ENCODE measurements at regions not wholly inside any gene's neighbourhood (a gene's known extent, or its start where the extent isn't known, plus 50 kb on each side); places are given as distances from the start of the nearest gene placed in this dataset.
A peak's percentile ranks its signal among the peaks of the same experiment; 100 is the strongest.

DNA sequence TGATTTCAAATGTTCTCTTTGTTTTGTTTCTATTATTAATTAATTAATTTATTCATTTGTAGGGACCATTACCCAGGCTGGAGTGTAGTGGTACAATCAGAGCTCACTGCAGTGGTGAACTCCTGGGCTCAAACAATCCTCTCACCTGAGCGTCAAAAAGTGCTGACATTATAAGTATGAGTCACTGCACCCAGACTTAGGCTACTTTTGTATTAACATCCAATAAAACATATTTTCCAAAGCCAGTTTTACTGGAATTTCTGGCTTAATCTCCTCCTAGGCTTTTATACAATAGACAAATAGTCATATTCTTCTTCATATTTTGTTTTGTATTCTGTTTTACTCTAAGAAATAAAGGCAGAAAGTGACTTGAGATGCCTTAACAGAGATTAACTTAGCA, 749.6 kb downstream of the SLC16A7 start:
- no peak for DNase-seq (ENCODE audit: low spot score)

GRCh38 chr12:60349232-60349978, 753.6 kb downstream of the SLC16A7 start:
- no peak for DNase-seq (ENCODE audit: low spot score)

- no peak for DNase-seq (ENCODE audit: low spot score)
Measured at GRCh38 chr12:60387356-60387755, 791.5 kb downstream of the SLC16A7 start.

GRCh38 chr12:60391051-60391450, 795.2 kb downstream of the SLC16A7 start:
- no peak for DNase-seq (ENCODE audit: low spot score)

GRCh38 chr12:60391791-60392190, 796.0 kb downstream of the SLC16A7 start:
- DNase-seq (ENCODE audit: low spot score): no peak

DNA sequence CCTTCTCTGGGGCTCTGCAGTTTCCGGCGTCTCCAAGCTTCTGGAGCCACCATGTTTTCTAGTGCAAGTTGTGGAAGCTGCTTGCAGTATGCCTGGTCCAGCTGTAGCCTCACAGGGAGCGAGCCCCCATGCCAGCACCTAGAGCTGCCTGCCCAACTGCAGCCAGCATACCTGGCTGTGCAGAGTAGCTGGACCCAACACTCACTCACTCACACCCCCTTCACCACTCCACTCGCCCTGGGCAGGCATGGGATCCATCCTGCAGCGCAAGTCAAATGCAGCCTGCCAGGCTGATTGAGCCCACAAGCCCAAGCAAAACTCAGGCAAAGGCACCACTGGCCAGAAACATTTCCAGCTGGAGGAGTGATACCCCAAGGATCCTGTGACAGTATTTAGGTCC, 797.3 kb downstream of the SLC16A7 start:
- DNase-seq (ENCODE audit: low spot score): no peak

GRCh38 chr12:60394665-60395064, 798.8 kb downstream of the SLC16A7 start:
- no peak for DNase-seq (ENCODE audit: low spot score)

DNA sequence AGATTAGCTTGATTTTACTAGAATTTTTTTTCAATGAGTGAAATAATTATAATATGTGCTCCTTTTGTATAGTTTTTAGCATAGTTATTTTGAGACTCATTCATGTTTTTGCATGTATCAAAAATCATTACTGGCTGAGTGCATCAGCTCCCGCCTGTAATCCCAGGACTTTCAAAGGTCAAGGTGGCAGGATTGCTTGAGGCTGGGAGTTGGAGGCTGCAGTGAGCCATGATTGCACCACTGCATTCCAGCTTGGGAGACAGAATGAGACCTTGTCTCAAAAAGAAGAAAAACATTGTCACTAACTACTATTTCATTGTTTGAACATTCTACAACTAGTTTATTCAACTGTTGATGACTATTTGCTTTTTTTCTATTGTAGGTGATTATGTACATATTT, 802.7 kb downstream of the SLC16A7 start:
- no peak for DNase-seq (ENCODE audit: low spot score)

- no peak for DNase-seq (ENCODE audit: low spot score)
Measured at GRCh38 chr12:60399064-60399463, 803.2 kb downstream of the SLC16A7 start.

GRCh38 chr12:60402996-60403395, 807.2 kb downstream of the SLC16A7 start:
- no peak for DNase-seq (ENCODE audit: low spot score)

DNA sequence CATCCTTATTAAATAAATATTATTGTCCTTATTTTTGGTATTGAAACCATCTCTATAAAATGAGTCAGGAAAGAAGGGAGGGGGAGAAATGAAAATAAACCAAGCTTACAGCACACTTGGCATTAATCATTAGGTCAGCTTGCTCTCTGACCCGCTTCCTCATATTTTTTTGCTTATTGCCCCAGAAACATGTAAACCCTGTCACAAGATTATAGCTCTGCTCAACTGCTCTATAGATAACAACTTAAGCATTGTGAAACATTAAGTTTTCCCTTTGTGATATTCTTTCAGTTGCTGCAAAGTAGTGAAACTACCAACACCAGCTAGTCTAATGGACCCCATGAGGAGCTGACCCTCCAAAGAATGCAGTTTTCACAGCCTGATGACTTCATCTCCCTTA, 819.5 kb downstream of the SLC16A7 start:
- DNase-seq (ENCODE audit: low spot score): no peak

DNA sequence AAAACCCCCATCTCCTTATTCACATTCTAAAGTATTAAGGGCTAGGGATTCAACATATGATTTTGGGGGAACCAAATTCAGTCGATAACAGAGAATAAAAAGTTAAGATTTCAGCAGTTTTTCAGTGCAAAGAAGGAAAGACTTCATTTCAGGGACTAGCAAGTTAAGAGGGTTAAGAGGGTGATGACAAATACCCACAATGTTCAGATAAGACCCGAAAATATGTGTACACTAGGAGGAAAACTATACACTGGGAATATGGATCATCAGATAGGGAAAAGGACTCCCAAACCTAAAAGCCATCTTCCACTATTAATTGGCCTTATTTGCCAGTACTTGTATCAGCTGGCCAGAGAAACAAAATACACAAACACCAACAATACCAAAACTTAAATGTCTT, 824.2 kb downstream of the SLC16A7 start:
- no peak for DNase-seq (ENCODE audit: low spot score)

GRCh38 chr12:60421741-60422140, 825.9 kb downstream of the SLC16A7 start:
- no peak for DNase-seq (ENCODE audit: low spot score)

- DNase-seq (ENCODE audit: low spot score): no peak
Measured at GRCh38 chr12:60437297-60437696, 841.5 kb downstream of the SLC16A7 start.

- DNase-seq (ENCODE audit: low spot score): no peak
Measured at GRCh38 chr12:60441577-60441976, 845.7 kb downstream of the SLC16A7 start.

DNA sequence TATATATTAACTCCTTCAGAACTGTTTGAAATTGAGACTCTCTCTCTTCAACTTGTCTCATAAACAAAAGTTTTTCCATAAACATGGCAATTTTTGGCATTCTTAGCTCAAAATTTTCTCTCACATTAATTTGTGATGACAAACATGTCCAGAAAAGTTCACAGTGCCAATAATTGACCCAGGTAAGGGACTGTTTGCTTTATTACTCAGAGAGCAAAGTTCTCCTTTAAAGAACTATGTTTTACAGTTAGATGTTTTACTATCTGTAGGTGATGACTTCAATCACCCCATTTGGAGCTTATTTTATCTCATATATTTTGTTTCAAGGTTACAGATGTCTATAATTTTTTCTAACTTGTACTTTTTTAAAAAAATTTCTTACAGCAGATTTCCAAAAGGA, 855.6 kb downstream of the SLC16A7 start:
- DNase-seq (ENCODE audit: low spot score): no peak

GRCh38 chr12:60465060-60465459, 869.2 kb downstream of the SLC16A7 start:
- DNase-seq (ENCODE audit: low spot score): no peak

DNA sequence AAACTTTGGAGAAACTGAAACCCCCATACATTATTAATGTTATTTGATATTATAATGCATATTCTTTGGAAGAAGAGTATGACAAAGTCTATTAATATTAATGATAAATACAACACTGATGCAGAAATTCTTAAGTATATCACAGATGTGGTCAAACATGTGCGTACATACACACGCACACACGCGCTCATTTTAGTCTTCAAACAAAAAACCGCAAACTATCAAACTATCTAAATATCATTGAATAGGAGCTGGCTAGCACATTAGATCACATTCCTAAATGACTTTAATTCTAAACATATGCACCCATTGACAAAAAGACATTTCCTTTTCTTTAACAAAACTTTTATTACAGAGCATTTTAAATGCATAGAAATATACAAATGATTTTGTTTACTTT, 872.7 kb downstream of the SLC16A7 start:
- DNase-seq (ENCODE audit: low spot score): no peak

DNA sequence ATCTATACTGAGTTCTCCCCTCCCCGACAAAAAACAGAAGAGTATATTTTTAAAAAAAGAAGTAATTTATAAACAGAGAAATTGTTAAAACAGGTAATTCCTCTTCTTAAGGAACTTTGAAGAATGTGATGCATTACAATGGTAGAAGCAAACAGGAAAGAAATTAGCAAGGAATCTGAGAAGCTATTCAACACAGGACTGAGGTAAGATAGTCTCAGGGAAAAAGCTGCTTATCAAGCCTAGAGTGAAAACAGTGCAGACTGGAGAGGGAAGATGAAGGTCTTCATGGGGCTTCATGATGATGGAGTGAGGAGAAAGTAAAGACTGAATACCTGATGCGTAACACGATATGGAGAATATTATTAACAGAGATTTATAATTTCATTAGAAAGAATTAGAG, 880.0 kb downstream of the SLC16A7 start:
- no peak for DNase-seq (ENCODE audit: low spot score)

DNA sequence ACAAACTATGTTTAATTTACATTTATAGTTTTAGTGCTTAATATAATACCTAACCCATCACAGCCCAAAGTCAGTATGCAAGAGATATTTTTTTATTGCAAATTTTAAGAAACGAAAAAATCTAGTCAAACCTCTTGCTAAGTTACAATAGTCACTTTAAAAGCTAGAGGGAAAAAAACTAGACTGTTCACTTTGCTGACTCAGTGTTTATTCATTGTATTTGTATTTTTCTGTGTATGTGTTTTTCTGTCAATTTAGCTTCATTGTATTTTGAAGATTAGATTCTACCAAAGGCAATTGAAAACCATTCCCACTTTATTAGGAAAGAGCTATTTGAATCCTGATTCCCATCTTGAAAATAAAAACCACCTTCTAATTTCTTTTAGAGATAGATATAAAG, 891.5 kb downstream of the SLC16A7 start:
- no peak for DNase-seq (ENCODE audit: low spot score)

DNA sequence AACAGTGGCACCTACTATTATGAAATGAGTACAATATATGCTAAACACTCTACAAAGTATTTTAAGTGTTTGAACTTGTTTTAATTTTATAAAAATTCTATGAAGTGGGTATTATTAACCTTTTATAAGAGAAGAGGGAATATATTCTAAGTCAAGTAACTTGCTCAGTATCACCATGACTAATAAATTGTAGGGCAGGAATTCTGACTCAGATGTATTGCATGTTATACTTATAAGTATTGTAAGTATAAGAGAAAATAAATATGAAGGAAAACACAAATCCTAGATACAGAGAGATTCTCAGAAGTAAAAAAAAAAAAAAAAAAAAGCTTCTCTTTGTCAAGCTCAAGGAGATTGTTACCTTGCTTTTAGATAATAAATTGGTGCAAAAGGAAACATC, 893.2 kb downstream of the SLC16A7 start:
- no peak for DNase-seq (ENCODE audit: low spot score)

- peak; percentile 34 for DNase-seq (ENCODE audit: low spot score)
Measured at GRCh38 chr12:60494244-60494643, 898.4 kb downstream of the SLC16A7 start.

DNA sequence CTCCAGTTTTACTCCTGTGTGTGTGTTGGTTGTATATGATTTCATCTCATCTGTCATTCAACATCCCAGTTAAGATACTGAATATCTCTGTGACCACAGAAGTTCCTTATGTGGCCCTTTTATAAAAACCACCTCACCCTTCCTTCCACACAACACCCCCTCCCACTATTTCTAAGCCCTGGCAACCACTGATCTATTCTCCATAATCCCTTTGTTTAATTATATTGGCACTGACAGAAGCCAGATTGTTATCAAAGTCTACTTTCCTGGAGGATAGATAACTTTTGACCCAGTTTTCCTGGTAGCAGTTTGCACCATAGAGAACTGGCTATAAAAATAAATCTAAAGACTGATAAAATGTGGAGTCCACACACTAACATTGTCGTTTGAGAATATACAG, 902.8 kb downstream of the SLC16A7 start:
- DNase-seq (ENCODE audit: low spot score): no peak

GRCh38 chr12:60501124-60501729, 905.4 kb downstream of the SLC16A7 start:
- DNase-seq (ENCODE audit: low spot score): no peak

All from Ammon's horn (tissue), 1 donor.